ENCODE measurements at regions not wholly inside any gene's neighbourhood (a gene's known extent, or its start where the extent isn't known, plus 50 kb on each side); places are given as distances from the start of the nearest gene placed in this dataset.

GRCh38 chr12:59077153-59077552 is 156.8 kb upstream of the LRIG3 start:
- intact Hi-C loops (cut with micrococcal nuclease), result no loop called here
- Histone ChIP-seq H3K36me3 (ENCODE audit: control insufficient read depth in 2 of 3, insufficient read depth in 3 of 3, low read length in 3 of 3) (no peaks in the 10 kb centered on the region), H3K27ac (ENCODE audit: low read depth, low read length) (no peak overlapping the region), H3K9me3 (ENCODE audit: control insufficient read depth in 2 of 3, low read length in 3 of 3) (no peaks in the 10 kb centered on the region), H3K27me3 (ENCODE audit: control insufficient read depth in 2 of 2, insufficient read depth in 2 of 2, low read length in 2 of 2) (no peaks in the 10 kb centered on the region), H3K4me3 (ENCODE audit: low read length) (no peak overlapping the region), H3K4me1 (ENCODE audit: control insufficient read depth in 2 of 2, insufficient read depth in 2 of 2, low read length in 2 of 2) (no peaks in the 10 kb centered on the region)
- peaks cover 0 to 4% (median 0%) of the 10 kb centered on the region in 11 donors for H3K9me3 Mint-ChIP-seq
- H3K4me3 Mint-ChIP-seq, result no peak overlapping the region
- ChIA-PET POLR2A (no interaction called here), CTCF (no interaction called here)
- H3K4me1 Mint-ChIP-seq, result no peaks in the 10 kb centered on the region
- no peak overlapping the region for H3K27ac Mint-ChIP-seq
- DNase-seq (no peak), ATAC-seq (no peak)
- H3K36me3 Mint-ChIP-seq, result no peaks in the 10 kb centered on the region
- peaks cover 0 to 2% (median 0%) of the 10 kb centered on the region in 5 donors for H3K27me3 Mint-ChIP-seq

DNA sequence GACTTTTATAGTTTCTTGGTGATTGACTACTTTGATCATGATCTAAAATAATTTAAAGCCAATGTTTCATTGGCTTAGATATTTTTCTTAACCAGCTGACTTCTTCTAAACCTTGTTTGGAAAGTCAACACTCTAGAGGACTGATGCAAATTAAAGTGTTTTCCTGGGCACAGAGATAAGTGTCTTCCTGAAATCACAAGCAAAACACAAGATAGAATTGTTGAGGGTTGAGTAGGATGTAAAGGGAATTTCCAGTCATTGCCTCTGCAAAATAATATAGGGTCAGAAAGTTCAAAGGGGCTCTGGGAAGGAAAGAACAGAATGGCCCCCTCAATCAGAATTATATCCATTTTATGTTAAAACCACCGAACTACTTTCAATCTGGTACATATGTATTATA is 156.3 kb upstream of the LRIG3 start:
- ChIA-PET POLR2A (no interaction called here), CTCF (no interaction called here)
- Mint-ChIP-seq H3K9me3 (peaks cover 0 to 4% (median 0%) of the 10 kb centered on the region in 11 donors), H3K36me3 (no peaks in the 10 kb centered on the region), H3K4me3 (no peak overlapping the region), H3K27me3 (peaks cover 0 to 2% (median 0%) of the 10 kb centered on the region in 5 donors), H3K27ac (no peak overlapping the region), H3K4me1 (no peaks in the 10 kb centered on the region)
- no peak for DNase-seq
- no peaks in the 10 kb centered on the region for H3K27me3 ChIP-seq (ENCODE audit: control insufficient read depth in 2 of 2, insufficient read depth in 2 of 2, low read length in 2 of 2)
- H3K36me3 ChIP-seq (ENCODE audit: control insufficient read depth in 2 of 3, insufficient read depth in 3 of 3, low read length in 3 of 3), result no peaks in the 10 kb centered on the region
- intact Hi-C loops (cut with micrococcal nuclease), result no loop called here
- ATAC-seq, result no peak
- no peaks in the 10 kb centered on the region for H3K4me1 ChIP-seq (ENCODE audit: control insufficient read depth in 2 of 2, insufficient read depth in 2 of 2, low read length in 2 of 2)
- no peaks in the 10 kb centered on the region for H3K9me3 ChIP-seq (ENCODE audit: control insufficient read depth in 2 of 3, low read length in 3 of 3)
- no peak overlapping the region for H3K27ac ChIP-seq (ENCODE audit: low read depth, low read length)
- no peak overlapping the region for H3K4me3 ChIP-seq (ENCODE audit: low read length)

DNA sequence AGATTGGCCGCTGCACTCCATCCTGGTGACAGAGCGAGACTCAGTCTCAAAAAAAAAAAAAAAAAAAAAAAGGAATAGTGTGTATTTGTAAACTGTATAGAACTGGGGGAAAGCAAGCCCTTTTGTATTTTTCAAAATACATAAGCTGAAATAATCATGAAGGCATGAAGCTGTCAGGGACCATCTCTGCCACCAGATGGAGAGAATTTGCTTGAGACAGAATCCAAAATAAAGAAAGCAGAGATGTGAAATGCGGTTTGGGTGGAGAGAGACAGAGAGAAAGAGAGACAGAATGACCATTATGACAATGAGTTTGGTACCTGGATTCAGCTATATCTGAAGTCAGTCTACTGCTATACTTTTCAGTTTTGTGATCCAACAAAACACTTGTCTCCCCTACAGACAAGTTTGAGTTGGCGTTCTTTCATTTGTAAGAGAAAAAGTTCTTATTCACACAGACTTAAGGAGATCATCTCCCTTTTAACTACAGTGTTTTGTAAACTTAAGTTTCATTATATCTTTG is 155.7 kb upstream of the LRIG3 start:
- DNase-seq, result no peak
- no peak for ATAC-seq
- Histone ChIP-seq H3K27me3 (ENCODE audit: control insufficient read depth in 2 of 2, insufficient read depth in 2 of 2, low read length in 2 of 2) (no peaks in the 10 kb centered on the region), H3K4me3 (ENCODE audit: low read length) (no peak overlapping the region), H3K36me3 (ENCODE audit: control insufficient read depth in 2 of 3, insufficient read depth in 3 of 3, low read length in 3 of 3) (no peaks in the 10 kb centered on the region), H3K9me3 (ENCODE audit: control insufficient read depth in 2 of 3, low read length in 3 of 3) (no peaks in the 10 kb centered on the region), H3K27ac (ENCODE audit: low read depth, low read length) (no peak overlapping the region), H3K4me1 (ENCODE audit: control insufficient read depth in 2 of 2, insufficient read depth in 2 of 2, low read length in 2 of 2) (no peaks in the 10 kb centered on the region)
- CTCF ChIA-PET, result no interaction called here
- Mint-ChIP-seq H3K27me3 (peaks cover 0 to 2% (median 0%) of the 10 kb centered on the region in 5 donors), H3K9me3 (peaks cover 0 to 4% (median 0%) of the 10 kb centered on the region in 11 donors), H3K4me3 (no peak overlapping the region), H3K36me3 (no peaks in the 10 kb centered on the region), H3K4me1 (no peaks in the 10 kb centered on the region), H3K27ac (no peak overlapping the region)
- intact Hi-C loops (cut with micrococcal nuclease), result no loop called here
- POLR2A ChIA-PET, result no interaction called here

DNA sequence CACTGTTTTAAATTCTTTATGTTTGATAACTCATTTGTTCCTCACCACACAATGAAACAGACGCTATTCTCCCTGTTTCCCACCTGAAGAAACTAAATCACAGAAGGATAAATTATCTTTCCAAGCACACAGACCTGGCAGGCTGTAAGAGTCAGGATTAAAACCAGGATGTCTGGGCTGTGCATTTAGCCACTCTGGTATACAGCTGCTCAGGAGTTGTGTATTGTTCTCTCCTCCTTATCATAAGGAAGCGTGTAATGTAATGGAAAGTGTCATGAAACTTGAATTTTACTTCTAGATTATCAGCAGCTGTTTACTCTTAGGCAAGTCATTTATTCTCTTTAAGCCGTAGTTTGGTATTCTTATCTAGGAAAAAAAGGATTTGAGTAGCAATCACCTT is 154.8 kb upstream of the LRIG3 start:
- Mint-ChIP-seq H3K36me3 (no peaks in the 10 kb centered on the region), H3K9me3 (peaks cover 0 to 4% (median 0%) of the 10 kb centered on the region in 11 donors), H3K27ac (no peak overlapping the region), H3K4me3 (no peak overlapping the region), H3K4me1 (no peaks in the 10 kb centered on the region), H3K27me3 (peaks cover 0 to 2% (median 0%) of the 10 kb centered on the region in 5 donors)
- no peaks in the 10 kb centered on the region for H3K4me1 ChIP-seq (ENCODE audit: control insufficient read depth in 2 of 2, insufficient read depth in 2 of 2, low read length in 2 of 2)
- ChIA-PET POLR2A (no interaction called here), CTCF (no interaction called here)
- no peak for ATAC-seq
- no peak overlapping the region for H3K4me3 ChIP-seq (ENCODE audit: low read length)
- H3K27ac ChIP-seq (ENCODE audit: low read depth, low read length), result no peak overlapping the region
- no peaks in the 10 kb centered on the region for H3K9me3 ChIP-seq (ENCODE audit: control insufficient read depth in 2 of 3, low read length in 3 of 3)
- intact Hi-C loops (cut with micrococcal nuclease), result no loop called here
- DNase-seq, result no peak
- H3K36me3 ChIP-seq (ENCODE audit: control insufficient read depth in 2 of 3, insufficient read depth in 3 of 3, low read length in 3 of 3), result no peaks in the 10 kb centered on the region
- no peaks in the 10 kb centered on the region for H3K27me3 ChIP-seq (ENCODE audit: control insufficient read depth in 2 of 2, insufficient read depth in 2 of 2, low read length in 2 of 2)

- Histone ChIP-seq H3K27ac (ENCODE audit: low read depth, low read length) (no peak overlapping the region), H3K4me1 (ENCODE audit: control insufficient read depth in 2 of 2, insufficient read depth in 2 of 2, low read length in 2 of 2) (no peaks in the 10 kb centered on the region), H3K9me3 (ENCODE audit: control insufficient read depth in 2 of 3, low read length in 3 of 3) (no peaks in the 10 kb centered on the region), H3K4me3 (ENCODE audit: low read length) (no peak overlapping the region), H3K36me3 (ENCODE audit: control insufficient read depth in 2 of 3, insufficient read depth in 3 of 3, low read length in 3 of 3) (no peaks in the 10 kb centered on the region), H3K27me3 (ENCODE audit: control insufficient read depth in 2 of 2, insufficient read depth in 2 of 2, low read length in 2 of 2) (no peaks in the 10 kb centered on the region)
- ATAC-seq (no peak), DNase-seq (no peak)
- intact Hi-C loops (cut with micrococcal nuclease), result no loop called here
- peaks cover 0 to 5% (median 0%) of the 10 kb centered on the region in 11 donors for H3K9me3 Mint-ChIP-seq
- no peaks in the 10 kb centered on the region for H3K36me3 Mint-ChIP-seq
- H3K27me3 Mint-ChIP-seq, result no peaks in the 10 kb centered on the region
- POLR2A ChIA-PET, result no interaction called here
- CTCF ChIA-PET, result no interaction called here
- H3K27ac Mint-ChIP-seq, result no peak overlapping the region
- no peak overlapping the region for H3K4me3 Mint-ChIP-seq
- H3K4me1 Mint-ChIP-seq, result no peaks in the 10 kb centered on the region
Observed at GRCh38 chr12:59070322-59070933, 150.1 kb upstream of the LRIG3 start.

DNA sequence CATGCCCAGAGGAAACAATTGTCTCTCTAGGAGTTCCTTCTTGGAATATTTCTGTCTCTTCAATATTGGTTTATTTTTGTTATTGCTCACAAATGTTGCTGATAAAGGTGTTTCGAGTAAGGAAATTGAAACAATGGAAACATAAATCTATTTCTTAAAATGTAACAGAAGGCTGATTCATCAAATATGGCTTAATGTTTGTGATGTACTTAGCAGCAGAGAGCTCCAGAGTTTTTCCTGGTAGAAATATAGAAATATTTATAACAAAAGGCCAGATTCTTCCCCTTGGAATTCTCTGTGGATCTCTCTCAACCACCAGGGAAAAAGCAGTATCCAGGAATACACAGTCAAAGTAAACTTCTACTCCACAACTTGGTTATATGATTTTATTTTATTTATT is 149.2 kb upstream of the LRIG3 start:
- ChIA-PET POLR2A (no interaction called here), CTCF (no interaction called here)
- Histone ChIP-seq H3K27me3 (ENCODE audit: control insufficient read depth in 2 of 2, insufficient read depth in 2 of 2, low read length in 2 of 2) (no peaks in the 10 kb centered on the region), H3K27ac (ENCODE audit: low read depth, low read length) (no peak overlapping the region), H3K4me1 (ENCODE audit: control insufficient read depth in 2 of 2, insufficient read depth in 2 of 2, low read length in 2 of 2) (no peaks in the 10 kb centered on the region), H3K4me3 (ENCODE audit: low read length) (no peak overlapping the region), H3K36me3 (ENCODE audit: control insufficient read depth in 2 of 3, insufficient read depth in 3 of 3, low read length in 3 of 3) (no peaks in the 10 kb centered on the region), H3K9me3 (ENCODE audit: control insufficient read depth in 2 of 3, low read length in 3 of 3) (no peaks in the 10 kb centered on the region)
- Mint-ChIP-seq H3K27ac (no peak overlapping the region), H3K4me1 (no peaks in the 10 kb centered on the region), H3K36me3 (no peaks in the 10 kb centered on the region), H3K4me3 (no peak overlapping the region), H3K27me3 (no peaks in the 10 kb centered on the region), H3K9me3 (peaks cover 0 to 5% (median 0%) of the 10 kb centered on the region in 11 donors)
- DNase-seq (no peak), ATAC-seq (no peak)
- intact Hi-C loops (cut with micrococcal nuclease), result no loop called here

DNA sequence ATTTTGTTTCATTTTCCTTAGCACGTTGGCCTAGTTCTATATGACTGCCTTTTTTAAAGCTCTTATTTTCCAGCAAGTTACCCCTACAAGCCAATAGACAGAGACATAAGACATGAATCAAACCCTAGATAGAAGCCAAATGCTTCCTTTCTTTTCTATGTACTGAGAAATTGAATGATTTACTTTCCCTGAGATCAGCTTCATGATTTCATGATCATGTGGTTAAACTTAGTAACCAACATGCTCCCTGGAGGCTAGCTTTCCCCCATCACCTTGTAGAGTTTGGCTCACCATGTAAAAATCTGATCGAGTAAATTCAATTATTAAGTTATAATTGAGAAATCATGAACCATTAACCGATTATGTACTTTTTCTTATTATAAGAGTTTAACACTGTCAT is 148.1 kb upstream of the LRIG3 start:
- CTCF ChIA-PET, result no interaction called here

More for the DNA sequence above, 148.1 kb upstream of the LRIG3 start:
- Histone ChIP-seq H3K4me1 (ENCODE audit: control insufficient read depth in 2 of 2, insufficient read depth in 2 of 2, low read length in 2 of 2) (no peaks in the 10 kb centered on the region), H3K27ac (ENCODE audit: low read depth, low read length) (no peak overlapping the region), H3K36me3 (ENCODE audit: control insufficient read depth in 2 of 3, insufficient read depth in 3 of 3, low read length in 3 of 3) (no peaks in the 10 kb centered on the region), H3K27me3 (ENCODE audit: control insufficient read depth in 2 of 2, insufficient read depth in 2 of 2, low read length in 2 of 2) (no peaks in the 10 kb centered on the region), H3K9me3 (ENCODE audit: control insufficient read depth in 2 of 3, low read length in 3 of 3) (no peaks in the 10 kb centered on the region), H3K4me3 (ENCODE audit: low read length) (no peak overlapping the region)
- Mint-ChIP-seq H3K36me3 (no peaks in the 10 kb centered on the region), H3K4me3 (no peak overlapping the region), H3K9me3 (peaks cover 0 to 9% (median 0%) of the 10 kb centered on the region in 11 donors), H3K27me3 (no peaks in the 10 kb centered on the region), H3K4me1 (no peaks in the 10 kb centered on the region), H3K27ac (no peak overlapping the region)
- POLR2A ChIA-PET, result no interaction called here
- no peak for ATAC-seq
- no peak for DNase-seq
- intact Hi-C loops (cut with micrococcal nuclease), result no loop called here
